Type B pancreatic cell (in vitro differentiated cells): ENCODE measurements at regions not wholly inside any gene's neighbourhood (a gene's known extent, or its start where the extent isn't known, plus 50 kb on each side); places are given as distances from the start of the nearest gene placed in this dataset.

Experiments
- DNase-seq: peaks from one replicate; pipeline ENCODE4 v3.0.0; 2021; ENCODE audit warnings: mixed read lengths; ENCODE audit not compliant: unreplicated experiment; ENCODE audit errors: extremely low spot score
- H3K27ac Mint-ChIP-seq: 2 replicates; pipeline ENCODE4 v1.8.0; 2021; ENCODE audit warnings: mild to moderate bottlenecking, mixed read lengths
- H3K27me3 Mint-ChIP-seq: 2 replicates; pipeline ENCODE4 v1.8.0; 2021; ENCODE audit warnings: mixed read lengths
- H3K36me3 Mint-ChIP-seq: 2 replicates; pipeline ENCODE4 v1.8.0; 2021; ENCODE audit warnings: mixed read lengths
- H3K4me1 Mint-ChIP-seq: one replicate; pipeline ENCODE4 v1.8.0; 2021; ENCODE audit warnings: mixed read lengths; ENCODE audit not compliant: unreplicated experiment
- H3K4me3 Mint-ChIP-seq: 2 replicates; pipeline ENCODE4 v1.8.0; 2021; ENCODE audit warnings: mild to moderate bottlenecking, mixed read lengths
- H3K9me3 Mint-ChIP-seq: 2 replicates; pipeline ENCODE4 v1.8.0; 2021; ENCODE audit warnings: mixed read lengths
- CTCF ChIP-seq: fragments of 200-600 bp; sonication (generic); conservative IDR thresholded peaks from 2 replicates; pipeline ENCODE4 v1.5.0; 2021; ENCODE audit warnings: antibody characterized with exemption, mild to moderate bottlenecking

- no peaks in the 10 kb centered on the region for H3K9me3 Mint-ChIP-seq
- H3K27ac Mint-ChIP-seq = no peak overlapping the region
- no peaks in the 10 kb centered on the region for H3K36me3 Mint-ChIP-seq
- H3K4me1 Mint-ChIP-seq = no peaks in the 10 kb centered on the region
- H3K27me3 Mint-ChIP-seq = peaks cover 4% of the 10 kb centered on the region
- no peak for TF ChIP-seq CTCF
- DNase-seq = no peak
- H3K4me3 Mint-ChIP-seq = no peak overlapping the region
Measured at GRCh38 chr18:4839639-4840038, 357.4 kb downstream of the AKAIN1 start.

- DNase-seq = no peak
- no peaks in the 10 kb centered on the region for H3K36me3 Mint-ChIP-seq
- H3K9me3 Mint-ChIP-seq = no peaks in the 10 kb centered on the region
- H3K4me3 Mint-ChIP-seq = no peak overlapping the region
- H3K27ac Mint-ChIP-seq = no peak overlapping the region
- TF ChIP-seq CTCF = no peak
- no peaks in the 10 kb centered on the region for H3K4me1 Mint-ChIP-seq
- H3K27me3 Mint-ChIP-seq = no peaks in the 10 kb centered on the region
Measured at GRCh38 chr18:4836141-4836540, 360.9 kb downstream of the AKAIN1 start.

GRCh38 chr18:4831791-4832375 is 365.2 kb downstream of the AKAIN1 start:
- no peak for DNase-seq
- no peaks in the 10 kb centered on the region for H3K9me3 Mint-ChIP-seq
- no peaks in the 10 kb centered on the region for H3K4me1 Mint-ChIP-seq
- no peak for TF ChIP-seq CTCF
- no peak overlapping the region for H3K4me3 Mint-ChIP-seq
- H3K27ac Mint-ChIP-seq = no peak overlapping the region
- H3K36me3 Mint-ChIP-seq = no peaks in the 10 kb centered on the region
- no peaks in the 10 kb centered on the region for H3K27me3 Mint-ChIP-seq

- no peaks in the 10 kb centered on the region for H3K4me1 Mint-ChIP-seq
- H3K27ac Mint-ChIP-seq = no peak overlapping the region
- H3K36me3 Mint-ChIP-seq = no peaks in the 10 kb centered on the region
- no peak overlapping the region for H3K4me3 Mint-ChIP-seq
- DNase-seq = no peak
- no peak for TF ChIP-seq CTCF
- no peaks in the 10 kb centered on the region for H3K27me3 Mint-ChIP-seq
- H3K9me3 Mint-ChIP-seq = no peaks in the 10 kb centered on the region
Measured at GRCh38 chr18:4831127-4831526, 365.9 kb downstream of the AKAIN1 start.

GRCh38 chr18:4823091-4823490 is 368.0 kb upstream of the DLGAP1 start:
- no peak for DNase-seq
- no peaks in the 10 kb centered on the region for H3K9me3 Mint-ChIP-seq
- no peaks in the 10 kb centered on the region for H3K4me1 Mint-ChIP-seq
- no peak for TF ChIP-seq CTCF
- H3K4me3 Mint-ChIP-seq = no peak overlapping the region
- peaks cover 4% of the 10 kb centered on the region for H3K27me3 Mint-ChIP-seq
- no peaks in the 10 kb centered on the region for H3K36me3 Mint-ChIP-seq
- H3K27ac Mint-ChIP-seq = no peak overlapping the region

- no peak for DNase-seq
- no peaks in the 10 kb centered on the region for H3K36me3 Mint-ChIP-seq
- TF ChIP-seq CTCF = no peak
- H3K27ac Mint-ChIP-seq = no peak overlapping the region
- H3K9me3 Mint-ChIP-seq = no peaks in the 10 kb centered on the region
- H3K4me1 Mint-ChIP-seq = no peaks in the 10 kb centered on the region
- H3K27me3 Mint-ChIP-seq = peaks cover 4% of the 10 kb centered on the region
- no peak overlapping the region for H3K4me3 Mint-ChIP-seq
Measured at GRCh38 chr18:4821801-4822200, 366.7 kb upstream of the DLGAP1 start.
